ENCODE measurements at regions not wholly inside any gene's neighbourhood (a gene's known extent, or its start where the extent isn't known, plus 50 kb on each side); places are given as distances from the start of the nearest gene placed in this dataset.

DNA sequence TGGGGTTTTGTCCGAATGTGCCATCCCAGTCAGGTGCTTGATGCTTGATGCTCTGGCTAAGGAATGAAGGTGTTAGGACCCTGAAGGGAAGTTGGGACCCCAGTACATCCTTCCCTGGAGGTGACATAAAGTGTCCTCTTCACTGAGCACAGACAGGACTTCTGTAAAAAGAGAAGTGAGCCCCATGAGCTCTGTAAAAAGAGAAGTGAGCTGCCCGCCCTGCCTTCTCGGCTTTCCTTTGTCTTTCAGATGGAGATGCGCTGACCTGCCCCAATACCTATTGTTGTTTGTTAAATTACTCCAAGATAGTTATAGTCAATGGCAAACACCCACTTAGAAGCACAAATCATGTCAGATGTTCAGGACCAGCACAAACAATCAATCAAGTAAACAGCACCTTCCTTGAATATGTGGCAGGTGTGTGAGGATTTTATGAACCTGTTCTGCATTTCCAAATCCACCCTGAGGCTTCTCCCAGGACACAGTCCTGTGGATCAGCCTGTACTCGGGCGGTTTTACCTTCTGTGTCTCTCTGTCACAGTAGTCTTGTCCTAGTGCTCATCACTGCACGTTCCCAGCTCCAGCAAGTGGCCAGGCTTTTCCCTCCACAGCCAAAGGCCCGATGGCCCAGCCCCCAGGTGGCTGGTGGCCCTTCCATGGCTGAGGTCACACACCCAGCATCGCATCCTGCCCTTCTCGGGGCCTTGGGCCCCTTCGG is 191.4 kb downstream of the MTRR start:
- no peak overlapping the region for H3K4me3 Mint-ChIP-seq
- no peaks in the 10 kb centered on the region for H3K4me1 Mint-ChIP-seq
- DNase-seq (no peak), ATAC-seq (no peak)
- H3K36me3 Mint-ChIP-seq: no peaks in the 10 kb centered on the region
- CTCF ChIA-PET: interaction anchor here (1.1 kb wide), 1 partner anchor 12 kb away, joined by 4 read pairs; no protein-coding TSS in a partner anchor
- H3K9me3 Mint-ChIP-seq (ENCODE audit: low read depth): no peaks in the 10 kb centered on the region
- no peak overlapping the region for H3K27ac Mint-ChIP-seq
- no peaks in the 10 kb centered on the region for H3K27me3 Mint-ChIP-seq

GRCh38 chr5:8060953-8061429 is 192.0 kb downstream of the MTRR start:
- H3K9me3 Mint-ChIP-seq (ENCODE audit: low read depth): no peaks in the 10 kb centered on the region
- H3K27ac Mint-ChIP-seq: no peak overlapping the region
- H3K36me3 Mint-ChIP-seq: no peaks in the 10 kb centered on the region
- DNase-seq (no peak), ATAC-seq (no peak)
- no peaks in the 10 kb centered on the region for H3K27me3 Mint-ChIP-seq
- CTCF ChIA-PET: interaction anchor here (1.1 kb wide), 1 partner anchor 13 kb away, joined by 4 read pairs; no protein-coding TSS in a partner anchor
- H3K4me3 Mint-ChIP-seq: no peak overlapping the region
- no peaks in the 10 kb centered on the region for H3K4me1 Mint-ChIP-seq

GRCh38 chr5:8062521-8062920 is 193.6 kb downstream of the MTRR start:
- CTCF ChIA-PET: no interaction called here
- no peak for DNase-seq
- ATAC-seq: no peak
- Mint-ChIP-seq H3K4me3 (no peak overlapping the region), H3K27ac (no peak overlapping the region), H3K36me3 (no peaks in the 10 kb centered on the region), H3K9me3 (ENCODE audit: low read depth) (no peaks in the 10 kb centered on the region), H3K27me3 (no peaks in the 10 kb centered on the region), H3K4me1 (no peaks in the 10 kb centered on the region)

GRCh38 chr5:8068078-8068477 is 199.1 kb downstream of the MTRR start:
- no peak overlapping the region for H3K27ac Mint-ChIP-seq
- H3K4me3 Mint-ChIP-seq: no peak overlapping the region
- no peaks in the 10 kb centered on the region for H3K9me3 Mint-ChIP-seq (ENCODE audit: low read depth)
- no peaks in the 10 kb centered on the region for H3K27me3 Mint-ChIP-seq
- CTCF ChIA-PET: no interaction called here
- H3K36me3 Mint-ChIP-seq: no peaks in the 10 kb centered on the region
- ATAC-seq (no peak), DNase-seq (no peak)
- no peaks in the 10 kb centered on the region for H3K4me1 Mint-ChIP-seq

DNA sequence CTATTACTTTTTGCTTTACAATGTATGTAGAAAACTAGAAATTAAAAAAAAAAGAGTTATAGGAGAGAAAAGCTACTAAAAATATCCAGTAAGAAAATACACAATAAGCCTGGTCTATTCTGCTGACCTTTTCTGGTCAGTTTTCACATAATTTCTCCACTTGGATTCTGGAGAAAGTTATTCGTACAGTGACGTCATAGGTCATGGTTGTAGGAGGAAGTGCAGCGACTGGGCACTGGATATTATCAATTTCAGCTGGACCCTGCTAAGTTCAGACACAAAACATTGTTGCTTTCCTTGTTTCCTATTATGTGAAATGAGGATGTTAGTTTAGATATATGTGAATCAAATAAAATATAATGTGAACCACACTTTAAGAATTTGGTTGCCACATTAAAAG is 201.2 kb downstream of the MTRR start:
- CTCF ChIA-PET: no interaction called here
- no peak overlapping the region for H3K27ac Mint-ChIP-seq
- DNase-seq (no peak), ATAC-seq (no peak)
- no peaks in the 10 kb centered on the region for H3K36me3 Mint-ChIP-seq
- no peak overlapping the region for H3K4me3 Mint-ChIP-seq
- no peaks in the 10 kb centered on the region for H3K27me3 Mint-ChIP-seq
- H3K4me1 Mint-ChIP-seq: no peaks in the 10 kb centered on the region
- no peaks in the 10 kb centered on the region for H3K9me3 Mint-ChIP-seq (ENCODE audit: low read depth)

GRCh38 chr5:8079056-8079455 is 210.1 kb downstream of the MTRR start:
- H3K27me3 Mint-ChIP-seq: no peaks in the 10 kb centered on the region
- H3K36me3 Mint-ChIP-seq: no peaks in the 10 kb centered on the region
- H3K4me3 Mint-ChIP-seq: no peak overlapping the region
- no peak for DNase-seq
- H3K27ac Mint-ChIP-seq: no peak overlapping the region
- CTCF ChIA-PET: no interaction called here
- ATAC-seq: no peak
- no peaks in the 10 kb centered on the region for H3K9me3 Mint-ChIP-seq (ENCODE audit: low read depth)
- no peaks in the 10 kb centered on the region for H3K4me1 Mint-ChIP-seq

GRCh38 chr5:8081179-8081578 is 212.2 kb downstream of the MTRR start:
- Mint-ChIP-seq H3K4me1 (no peaks in the 10 kb centered on the region), H3K27ac (no peak overlapping the region), H3K4me3 (no peak overlapping the region), H3K36me3 (no peaks in the 10 kb centered on the region), H3K27me3 (no peaks in the 10 kb centered on the region), H3K9me3 (ENCODE audit: low read depth) (no peaks in the 10 kb centered on the region)
- CTCF ChIA-PET: no interaction called here
- no peak for ATAC-seq
- DNase-seq: no peak

DNA sequence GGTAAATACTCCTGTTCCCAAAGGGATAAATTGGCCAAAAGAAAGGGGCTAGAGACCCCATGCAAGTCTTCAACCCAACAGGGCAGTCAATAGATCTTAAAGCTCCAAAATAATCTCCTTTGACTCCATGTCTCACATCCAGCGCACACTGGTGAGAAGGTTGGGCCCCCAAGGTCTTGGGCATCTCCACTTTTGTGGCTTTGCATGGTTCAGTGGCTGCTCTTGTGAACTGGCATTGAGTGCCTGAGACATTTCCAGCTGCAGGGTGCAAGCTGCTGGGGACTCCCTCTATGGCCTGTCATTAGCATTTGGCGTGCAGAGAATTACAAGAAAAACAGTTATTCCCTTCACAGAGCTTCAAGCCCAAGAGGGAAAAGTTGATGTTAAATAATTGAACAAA is 224.7 kb downstream of the MTRR start:
- CTCF ChIA-PET: no interaction called here
- H3K27ac Mint-ChIP-seq: no peak overlapping the region
- H3K27me3 Mint-ChIP-seq: no peaks in the 10 kb centered on the region
- ATAC-seq (no peak), DNase-seq (no peak)
- H3K4me1 Mint-ChIP-seq: no peaks in the 10 kb centered on the region
- H3K9me3 Mint-ChIP-seq (ENCODE audit: low read depth): peaks cover 2% of the 10 kb centered on the region
- no peak overlapping the region for H3K4me3 Mint-ChIP-seq
- H3K36me3 Mint-ChIP-seq: no peaks in the 10 kb centered on the region

- CTCF ChIA-PET: no interaction called here
Observed at GRCh38 chr5:8094304-8094703, 225.4 kb downstream of the MTRR start.

DNA sequence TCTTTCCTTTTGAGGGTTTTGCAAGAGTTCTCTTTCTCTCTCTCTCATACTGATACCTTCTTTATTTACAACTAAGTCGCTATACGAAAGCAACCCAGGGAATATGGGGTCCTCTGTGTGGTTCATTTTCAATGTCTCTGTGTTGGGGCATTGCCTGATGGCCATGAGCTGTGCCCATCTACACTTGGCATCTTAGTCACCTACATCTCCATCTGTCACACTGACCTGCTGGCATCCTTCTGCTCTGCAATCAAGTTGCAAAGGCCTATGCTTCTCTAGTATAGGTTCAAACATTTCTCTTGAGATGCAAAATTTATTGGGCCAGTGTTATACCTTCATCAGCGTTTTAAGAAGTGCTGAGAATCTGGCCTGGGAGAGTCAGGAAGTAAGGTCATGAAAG is 228.2 kb downstream of the MTRR start:
- Mint-ChIP-seq H3K4me1 (no peaks in the 10 kb centered on the region), H3K36me3 (no peaks in the 10 kb centered on the region), H3K27me3 (no peaks in the 10 kb centered on the region), H3K4me3 (no peak overlapping the region), H3K9me3 (ENCODE audit: low read depth) (peaks cover 2% of the 10 kb centered on the region), H3K27ac (no peak overlapping the region)
- ATAC-seq (no peak), DNase-seq (no peak)
- CTCF ChIA-PET: no interaction called here

More at GRCh38 chr5:8094304-8094703, 225.4 kb downstream of the MTRR start:
- Mint-ChIP-seq H3K36me3 (no peaks in the 10 kb centered on the region), H3K27ac (no peak overlapping the region), H3K4me3 (no peak overlapping the region), H3K27me3 (no peaks in the 10 kb centered on the region), H3K9me3 (ENCODE audit: low read depth) (peaks cover 2% of the 10 kb centered on the region), H3K4me1 (no peaks in the 10 kb centered on the region)
- ATAC-seq (no peak), DNase-seq (no peak)

GRCh38 chr5:8098081-8098480 is 229.1 kb downstream of the MTRR start:
- Mint-ChIP-seq H3K4me3 (no peak overlapping the region), H3K36me3 (no peaks in the 10 kb centered on the region), H3K4me1 (no peaks in the 10 kb centered on the region), H3K9me3 (ENCODE audit: low read depth) (peaks cover 2% of the 10 kb centered on the region), H3K27ac (no peak overlapping the region), H3K27me3 (no peaks in the 10 kb centered on the region)
- no peak for ATAC-seq
- DNase-seq: no peak
- CTCF ChIA-PET: no interaction called here

DNA sequence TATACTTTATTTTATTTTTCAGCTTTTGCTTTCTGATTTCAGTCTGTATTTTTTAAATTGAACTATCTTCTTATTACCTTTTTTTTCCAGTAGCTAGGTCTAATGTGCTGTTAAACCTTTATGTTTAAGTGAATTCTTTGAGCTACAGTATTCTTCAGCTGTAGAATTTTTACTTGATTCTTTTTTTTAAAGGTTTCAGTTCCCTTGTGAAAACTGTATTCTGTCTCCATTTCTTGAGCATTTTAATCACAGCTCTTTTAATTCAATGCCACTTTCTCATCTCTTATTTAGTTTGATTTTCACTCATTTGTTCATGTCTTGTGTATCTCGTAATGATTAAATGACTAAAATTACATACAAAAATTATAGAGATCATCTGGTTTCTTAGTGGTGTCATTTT is 233.8 kb downstream of the MTRR start:
- Mint-ChIP-seq H3K9me3 (ENCODE audit: low read depth) (no peaks in the 10 kb centered on the region), H3K4me3 (no peak overlapping the region), H3K4me1 (no peaks in the 10 kb centered on the region), H3K36me3 (no peaks in the 10 kb centered on the region), H3K27me3 (no peaks in the 10 kb centered on the region), H3K27ac (no peak overlapping the region)
- ATAC-seq (no peak), DNase-seq (no peak)
- CTCF ChIA-PET: no interaction called here

- H3K4me1 Mint-ChIP-seq: no peaks in the 10 kb centered on the region
- no peak overlapping the region for H3K27ac Mint-ChIP-seq
- ATAC-seq: no peak
- H3K36me3 Mint-ChIP-seq: no peaks in the 10 kb centered on the region
- no peak for DNase-seq
- no peaks in the 10 kb centered on the region for H3K9me3 Mint-ChIP-seq (ENCODE audit: low read depth)
- H3K4me3 Mint-ChIP-seq: no peak overlapping the region
- no peaks in the 10 kb centered on the region for H3K27me3 Mint-ChIP-seq
- CTCF ChIA-PET: no interaction called here
Observed at GRCh38 chr5:8114597-8115266, 245.8 kb downstream of the MTRR start.

DNA sequence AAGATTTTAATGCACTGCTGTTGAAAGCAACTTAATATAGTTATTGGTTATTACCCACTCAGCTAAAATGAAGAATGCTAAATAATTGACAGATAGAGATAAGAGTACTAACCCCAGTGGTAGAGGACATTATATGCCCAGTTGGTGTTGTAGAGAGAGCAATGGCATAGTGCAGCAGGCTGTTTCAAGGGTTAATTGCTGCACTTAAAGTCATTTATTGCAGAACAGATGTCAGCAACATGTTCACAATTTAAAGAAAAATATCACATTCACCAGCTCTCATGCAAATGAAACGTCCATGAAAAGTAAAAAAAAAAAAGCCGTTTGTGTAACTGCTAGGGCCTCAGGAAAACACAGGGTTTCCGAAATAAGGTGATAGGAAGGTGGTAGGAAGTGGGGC is 254.6 kb downstream of the MTRR start:
- Mint-ChIP-seq H3K27ac (no peak overlapping the region), H3K9me3 (ENCODE audit: low read depth) (no peaks in the 10 kb centered on the region), H3K36me3 (no peaks in the 10 kb centered on the region), H3K4me1 (no peaks in the 10 kb centered on the region), H3K27me3 (no peaks in the 10 kb centered on the region), H3K4me3 (no peak overlapping the region)
- ATAC-seq (no peak), DNase-seq (no peak)
- CTCF ChIA-PET: no interaction called here

Data from activated CD8-positive, alpha-beta memory T cell treated with anti-CD3 and anti-CD28 coated beads, Interleukin-2, amount 10 ng/mL, durations not matched to agents 7 days and 5 days (primary cell).